SK-N-MC (cell line): ENCODE measurements at regions not wholly inside any gene's neighbourhood (a gene's known extent, or its start where the extent isn't known, plus 50 kb on each side); places are given as distances from the start of the nearest gene placed in this dataset.

Experiments used
- EZH2 ChIP-seq: fragments of 200-600 bp; sonication (generic); IDR thresholded peaks from one replicate; pipeline ENCODE4 v1.6.1; 2017; ENCODE audit warnings: antibody characterized with exemption
- FOXP2 ChIP-seq: optimal IDR thresholded peaks from 2 replicates; pipeline ENCODE3; 2011; ENCODE audit warnings: mild to moderate bottlenecking, moderate library complexity; ENCODE audit not compliant: insufficient read depth; ENCODE audit errors: extremely low read length, control extremely low read depth
- POLR2AphosphoS5 ChIP-seq: IDR thresholded peaks from 2 replicates; pipeline ENCODE4 v1.6.1; 2012; ENCODE audit warnings: mild to moderate bottlenecking, low read depth, low read length, borderline replicate concordance

DNA sequence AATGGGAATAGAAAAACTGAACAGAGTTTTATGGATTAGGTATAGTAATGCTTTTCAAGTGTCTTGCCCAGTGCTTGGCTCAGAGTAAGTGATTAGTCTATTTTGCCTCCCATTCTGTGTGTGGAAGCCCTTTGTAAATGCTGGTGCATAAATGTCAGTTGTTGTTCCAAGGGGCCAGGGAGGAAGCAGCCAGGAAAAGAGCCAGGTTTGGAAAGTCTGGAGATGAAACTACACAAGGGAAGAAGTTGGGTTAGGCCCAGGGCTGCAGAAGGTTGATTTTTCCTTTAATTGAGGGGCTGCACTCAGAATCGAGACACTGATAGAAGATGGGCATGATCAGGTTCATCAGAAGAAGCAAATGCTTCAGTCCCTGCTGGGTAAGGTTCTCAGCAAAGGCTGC is 484.0 kb downstream of the OLFM4 start:
- TF ChIP-seq FOXP2 (no peak), POLR2AphosphoS5 (no peak), EZH2 (no peak)
